Gastrocnemius medialis (tissue), 4 donors: ENCODE measurements at regions not wholly inside any gene's neighbourhood (a gene's known extent, or its start where the extent isn't known, plus 50 kb on each side); places are given as distances from the start of the nearest gene placed in this dataset.
"Not testable (repeated sequence)": the region's sequence is repeated elsewhere in the genome, so short reads cannot be mapped to it uniquely, and the experiment has no call there.

Experiments used
- ATAC-seq, 2 donors: fragments of 150-250 bp; one replicate each; pipeline ENCODE4 v1.9.1; 2016
- DNase-seq, 2 donors: peaks; one replicate each; pipeline ENCODE4 v3.0.0-alpha.2; 2019
- H3K27ac ChIP-seq, 4 donors: fragments of 200-600 bp; sonication (generic); 1 replicate in 1 of 4; 2 replicates in 3 of 4; pipeline ENCODE4 v1.5.1; 2016 to 2018; ENCODE audit warnings: mild to moderate bottlenecking in 2 of 4, moderate library complexity in 1 of 4
- H3K27me3 ChIP-seq, 3 donors: fragments of 200-600 bp; sonication (generic) in 2 of 3; 1 replicate in 1 of 3; 2 replicates in 2 of 3; pipeline versions ENCODE4 v1.5.1 to v1.6.0; 2016 to 2019; ENCODE audit warnings: mild to moderate bottlenecking in 1 of 3, moderate library complexity in 1 of 3
- H3K36me3 ChIP-seq, 2 donors: fragments of 200-600 bp; sonication (generic) in 1 of 2; one replicate each; pipeline ENCODE4 v1.5.1; 2017 to 2018
- H3K4me1 ChIP-seq, 2 donors: fragments of 200-600 bp; sonication (generic) in 1 of 2; one replicate each; pipeline ENCODE4 v1.5.1; 2016 to 2017; ENCODE audit warnings: mild to moderate bottlenecking in 2 of 2
- H3K4me3 ChIP-seq, 4 donors: fragments of 200-600 bp; sonication (generic) in 3 of 4; 1 replicate in 1 of 4; 2 replicates in 3 of 4; pipeline ENCODE4 v1.5.1; 2016 to 2019; ENCODE audit warnings: mild to moderate bottlenecking in 2 of 4
- H3K9me3 ChIP-seq, 3 donors: fragments of 200-600 bp; sonication (generic) in 2 of 3; 1 replicate in 1 of 3; 2 replicates in 2 of 3; pipeline ENCODE4 v1.5.1; 2016 to 2019
- POLR2A ChIP-seq, 2 donors: fragments of 450-650 bp; IDR thresholded peaks; one replicate each; pipeline ENCODE4 v1.6.1; 2017; ENCODE audit warnings: antibody characterized with exemption in 2 of 2, mild to moderate bottlenecking in 2 of 2, moderate library complexity in 2 of 2
- in situ Hi-C, 4 donors: fragments of 200-750 bp; cut with MboI; loops; one replicate each; pipeline versions ENCODE4 v1.15.0 to v1.8.0; 2017; ENCODE audit warnings: low sequenced_read_pairs in 4 of 4
- intact Hi-C: fragments of 100-400 bp; cut with DNase I; formaldehyde crosslinking; loops from one replicate; pipeline ENCODE4 v1.15.1; 2023; ENCODE audit warnings: low total_unique reads
- TF ChIP-seq, protein P1 (sequence below), 5 experiments: fragments of 450-650 bp in 3 of 5; fragments of 200-600 bp in 2 of 5; sonication (generic) in 2 of 5; IDR thresholded peaks in 4 of 5; conservative IDR thresholded peaks in 1 of 5; 1 replicate in 4 of 5; 2 replicates in 1 of 5; pipeline ENCODE4 v1.5.1; 2016 to 2019; ENCODE audit warnings: antibody characterized with exemption in 5 of 5, mild to moderate bottlenecking in 3 of 5, moderate library complexity in 3 of 5

DNA sequence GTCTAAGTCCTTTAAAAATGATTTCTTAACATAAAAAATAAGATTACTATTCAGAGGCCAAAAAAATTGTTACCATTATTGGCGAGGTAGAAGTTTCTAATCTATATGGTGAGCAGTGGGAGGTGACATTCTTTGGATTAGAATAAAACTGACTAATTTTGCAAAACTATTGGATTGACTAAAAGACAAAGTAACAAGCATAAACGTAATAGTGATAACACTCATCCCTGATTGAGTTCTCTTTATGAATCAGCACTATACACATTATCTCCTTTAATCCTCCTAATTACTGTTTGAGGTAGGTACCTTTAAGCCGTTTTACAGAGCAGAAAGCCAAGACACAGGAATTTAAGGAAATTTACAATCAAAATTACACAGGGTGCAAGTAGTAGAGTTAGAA lies 139.2 kb upstream of the NRP1 start:
- intact Hi-C loops = no loop called here
- TF ChIP-seq, protein P1, sequence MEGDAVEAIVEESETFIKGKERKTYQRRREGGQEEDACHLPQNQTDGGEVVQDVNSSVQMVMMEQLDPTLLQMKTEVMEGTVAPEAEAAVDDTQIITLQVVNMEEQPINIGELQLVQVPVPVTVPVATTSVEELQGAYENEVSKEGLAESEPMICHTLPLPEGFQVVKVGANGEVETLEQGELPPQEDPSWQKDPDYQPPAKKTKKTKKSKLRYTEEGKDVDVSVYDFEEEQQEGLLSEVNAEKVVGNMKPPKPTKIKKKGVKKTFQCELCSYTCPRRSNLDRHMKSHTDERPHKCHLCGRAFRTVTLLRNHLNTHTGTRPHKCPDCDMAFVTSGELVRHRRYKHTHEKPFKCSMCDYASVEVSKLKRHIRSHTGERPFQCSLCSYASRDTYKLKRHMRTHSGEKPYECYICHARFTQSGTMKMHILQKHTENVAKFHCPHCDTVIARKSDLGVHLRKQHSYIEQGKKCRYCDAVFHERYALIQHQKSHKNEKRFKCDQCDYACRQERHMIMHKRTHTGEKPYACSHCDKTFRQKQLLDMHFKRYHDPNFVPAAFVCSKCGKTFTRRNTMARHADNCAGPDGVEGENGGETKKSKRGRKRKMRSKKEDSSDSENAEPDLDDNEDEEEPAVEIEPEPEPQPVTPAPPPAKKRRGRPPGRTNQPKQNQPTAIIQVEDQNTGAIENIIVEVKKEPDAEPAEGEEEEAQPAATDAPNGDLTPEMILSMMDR (IDR thresholded peaks at IDR 0.05 in 4 of 5, conservative IDR thresholded peaks at IDR 0.05 in 1 of 5) = no peak

DNA sequence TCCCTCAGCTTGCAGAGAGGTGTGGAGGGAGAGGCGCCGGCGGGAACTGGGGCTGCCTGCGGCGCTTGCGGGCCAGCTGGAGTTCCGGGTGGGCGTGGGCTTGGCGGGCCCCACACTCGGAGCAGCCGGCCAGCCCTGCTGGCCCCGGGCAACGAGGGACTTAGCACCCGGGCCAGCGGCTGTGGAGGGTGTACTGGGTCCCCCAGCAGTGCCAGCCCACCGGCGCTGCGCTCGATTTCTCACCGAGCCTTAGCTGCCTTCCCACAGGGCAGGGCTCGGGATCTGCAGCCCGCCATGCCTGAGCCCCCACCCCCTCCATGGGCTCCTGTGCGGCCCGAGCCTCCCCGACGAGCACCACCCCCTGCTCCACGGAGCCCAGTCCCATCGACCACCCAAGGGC lies 133.5 kb upstream of the NRP1 start:
- H3K4me1 ChIP-seq, H3K27me3 ChIP-seq, H3K4me3 ChIP-seq, H3K36me3 ChIP-seq, ATAC-seq, H3K27ac ChIP-seq, in situ Hi-C loops, H3K9me3 ChIP-seq, intact Hi-C loops, DNase-seq: not testable (repeated sequence)

More for the DNA sequence above, 139.2 kb upstream of the NRP1 start:
- Histone ChIP-seq H3K36me3 (no peaks in the 10 kb centered on the region), H3K9me3 (no peaks in the 10 kb centered on the region), H3K4me1 (peaks cover 0 to 5% of the 10 kb centered on the region in 2 donors), H3K27me3 (no peaks in the 10 kb centered on the region), H3K27ac (no peak overlapping the region), H3K4me3 (no peak overlapping the region)
- in situ Hi-C loops = no loop called here
- DNase-seq (no peak), ATAC-seq (no peak)

DNA sequence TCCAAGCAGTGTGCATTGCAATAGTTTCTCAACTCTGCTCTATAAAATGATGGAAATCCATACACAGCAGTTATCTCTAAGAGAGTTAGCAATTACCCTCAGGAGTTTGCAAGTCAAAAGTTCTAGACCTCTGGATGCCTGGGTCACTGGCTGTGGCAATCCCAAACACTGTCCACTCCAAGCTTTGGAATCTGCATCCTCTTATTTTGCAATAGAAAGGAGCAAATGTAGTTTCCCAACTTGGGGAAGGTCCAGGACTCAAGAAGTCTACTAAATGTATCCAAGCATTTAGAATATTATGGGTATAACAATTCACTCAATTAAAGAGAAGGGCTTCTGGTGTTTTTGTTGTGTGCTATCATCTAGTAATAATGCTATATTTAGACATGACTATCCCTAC lies 131.3 kb upstream of the NRP1 start:
- no peak for ATAC-seq
- in situ Hi-C loops = no loop called here

DNA sequence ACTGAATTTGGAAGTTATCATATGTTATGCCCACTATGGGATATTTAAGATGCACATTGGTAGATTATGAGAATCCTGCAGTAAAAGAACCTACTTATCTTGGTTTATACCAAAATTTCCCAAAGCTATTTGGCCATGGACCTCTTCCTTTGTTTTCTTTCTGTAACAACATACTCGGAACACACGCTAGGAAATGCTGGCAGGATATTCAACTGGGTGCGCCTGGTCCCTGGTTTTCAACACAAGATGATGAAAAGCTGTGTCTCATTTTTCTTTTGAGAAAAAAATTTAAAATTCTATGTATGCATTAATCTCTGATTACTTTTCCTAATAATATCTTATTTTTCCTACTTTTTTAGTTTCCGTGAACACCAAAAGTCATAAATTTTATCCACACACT lies 128.5 kb upstream of the NRP1 start:
- DNase-seq (no peak), ATAC-seq (no peak)
- in situ Hi-C loops = no loop called here
- Histone ChIP-seq H3K27me3 (no peaks in the 10 kb centered on the region), H3K36me3 (no peaks in the 10 kb centered on the region), H3K4me1 (peaks cover 17 to 18% of the 10 kb centered on the region in 2 donors), H3K27ac (no peak overlapping the region), H3K4me3 (no peak overlapping the region), H3K9me3 (no peaks in the 10 kb centered on the region)
- intact Hi-C loops = loop anchor here (5.0 kb wide), 1 partner anchor 131 kb away; the partner anchor contains the start of gene NRP1
- no peak for TF ChIP-seq POLR2A (IDR thresholded peaks at IDR 0.05)

More for the DNA sequence above, 131.3 kb upstream of the NRP1 start:
- Histone ChIP-seq H3K4me1 (peaks cover 7 to 10% of the 10 kb centered on the region in 2 donors), H3K27me3 (no peaks in the 10 kb centered on the region), H3K4me3 (no peak overlapping the region), H3K9me3 (no peaks in the 10 kb centered on the region), H3K27ac (no peak overlapping the region), H3K36me3 (no peaks in the 10 kb centered on the region)
- intact Hi-C loops = no loop called here
- TF ChIP-seq, protein P1 (IDR thresholded peaks at IDR 0.05 in 4 of 5, conservative IDR thresholded peaks at IDR 0.05 in 1 of 5) = no peak
- TF ChIP-seq POLR2A (IDR thresholded peaks at IDR 0.05) = no peak
- DNase-seq = no peak

DNA sequence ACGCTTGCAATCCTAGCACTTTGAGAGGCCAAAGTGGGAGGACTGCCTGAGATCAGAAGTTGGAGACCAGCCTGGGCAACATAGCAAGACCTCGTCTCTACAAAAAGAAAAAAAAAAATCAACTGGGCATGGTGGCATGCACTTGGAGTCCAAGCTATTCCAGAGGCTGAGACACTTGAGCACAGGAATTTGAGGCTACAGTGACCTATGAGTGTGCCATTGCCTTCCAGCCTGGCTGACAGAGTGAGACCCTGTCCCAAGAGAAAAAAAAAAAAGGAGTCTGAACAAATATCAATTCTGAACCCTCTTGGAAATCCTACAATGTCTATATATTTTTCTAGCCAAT lies 126.8 kb upstream of the NRP1 start:
- Histone ChIP-seq H3K36me3 (no peaks in the 10 kb centered on the region), H3K9me3 (no peaks in the 10 kb centered on the region), H3K4me1 (peaks cover 17 to 18% of the 10 kb centered on the region in 2 donors), H3K27me3 (no peaks in the 10 kb centered on the region), H3K4me3 (no peak overlapping the region), H3K27ac (peak overlapping the region; percentile 53 to 80 (median 62))
- in situ Hi-C loops = no loop called here
- no peak for TF ChIP-seq POLR2A (IDR thresholded peaks at IDR 0.05)
- TF ChIP-seq, protein P1 (IDR thresholded peaks at IDR 0.05 in 4 of 5, conservative IDR thresholded peaks at IDR 0.05 in 1 of 5) = no peak
- DNase-seq (peak in 1 of 2 donors; percentile 41), ATAC-seq (peak in 1 of 2 donors; percentile 66)
- intact Hi-C loops = loop anchor here (5.0 kb wide), 1 partner anchor 129 kb away; the partner anchor contains the start of gene NRP1
